ENCODE measurements at regions not wholly inside any gene's neighbourhood (a gene's known extent, or its start where the extent isn't known, plus 50 kb on each side); places are given as distances from the start of the nearest gene placed in this dataset.

GRCh38 chr6:137791281-137792159, 75.5 kb upstream of the TNFAIP3 start:
- POLR2A ChIA-PET = interaction anchor here (0.6 kb wide), 1 partner anchor 44 kb away, joined by 3 read pairs; no protein-coding TSS in a partner anchor
- no peak overlapping the region for H3K27ac ChIP-seq (ENCODE audit: insufficient read depth in 1 of 2, low read depth in 1 of 2, low read length in 2 of 2, poor library complexity in 1 of 2, severe bottlenecking in 2 of 2)
- no peaks in the 10 kb centered on the region for H3K36me3 ChIP-seq (ENCODE audit: control insufficient read depth in 4 of 4, insufficient read depth in 4 of 4, low read length in 3 of 4)
- H3K9me3 ChIP-seq (ENCODE audit: control extremely low read depth in 1 of 5, control insufficient read depth in 4 of 5, insufficient read depth in 2 of 5, low read depth in 1 of 5, low read length in 4 of 5) = no peaks in the 10 kb centered on the region
- H3K4me3 ChIP-seq (ENCODE audit: control insufficient read depth in 1 of 7, extremely low read depth in 1 of 7, insufficient read depth in 4 of 7, low read depth in 2 of 7, low read length in 6 of 7) = no peak overlapping the region
- peaks cover 3 to 49% (median 38%) of the 10 kb centered on the region in 4 experiments for H3K4me1 ChIP-seq (ENCODE audit: control extremely low read depth in 1 of 4, control insufficient read depth in 4 of 4, insufficient read depth in 4 of 4, low read length in 3 of 4)
- 97% methylated on average over 5 of the region's 6 CpGs for WGBS (ENCODE audit: insufficient coverage)
- CTCF ChIA-PET = interaction anchor here (1.2 to 2.6 kb wide), 7 partner anchors 9 to 149 kb away, joined by 3 to 8 read pairs (median 4); partner anchors contain the start of gene TNFAIP3
- no peak for DNase-seq
- H3K27me3 ChIP-seq (replicated peaks in 2 of 5; ENCODE audit: control insufficient read depth in 4 of 5, insufficient read depth in 5 of 5, low read length in 4 of 5) = no peaks in the 10 kb centered on the region

- CTCF ChIA-PET = interaction anchor here (1.2 to 2.3 kb wide), 2 partner anchors 10 to 80 kb away, joined by 3 to 5 read pairs; no protein-coding TSS in a partner anchor
- Histone ChIP-seq H3K4me3 (ENCODE audit: control insufficient read depth in 1 of 7, extremely low read depth in 1 of 7, insufficient read depth in 4 of 7, low read depth in 2 of 7, low read length in 6 of 7) (no peak overlapping the region), H3K36me3 (ENCODE audit: control insufficient read depth in 4 of 4, insufficient read depth in 4 of 4, low read length in 3 of 4) (no peaks in the 10 kb centered on the region), H3K4me1 (ENCODE audit: control extremely low read depth in 1 of 4, control insufficient read depth in 4 of 4, insufficient read depth in 4 of 4, low read length in 3 of 4) (peaks cover 3 to 49% (median 38%) of the 10 kb centered on the region in 4 experiments), H3K27ac (ENCODE audit: insufficient read depth in 1 of 2, low read depth in 1 of 2, low read length in 2 of 2, poor library complexity in 1 of 2, severe bottlenecking in 2 of 2) (no peak overlapping the region), H3K27me3 (replicated peaks in 2 of 5; ENCODE audit: control insufficient read depth in 4 of 5, insufficient read depth in 5 of 5, low read length in 4 of 5) (no peaks in the 10 kb centered on the region), H3K9me3 (ENCODE audit: control extremely low read depth in 1 of 5, control insufficient read depth in 4 of 5, insufficient read depth in 2 of 5, low read depth in 1 of 5, low read length in 4 of 5) (no peaks in the 10 kb centered on the region)
- POLR2A ChIA-PET = no interaction called here
- DNase-seq = peak in 2 of 3 donors; percentile 76
- WGBS (ENCODE audit: insufficient coverage) = no CpG with 5 or more reads among the region's 6 CpGs
Measured at GRCh38 chr6:137792160-137793033, 74.7 kb upstream of the TNFAIP3 start.

GRCh38 chr6:137793805-137794515, 73.1 kb upstream of the TNFAIP3 start:
- Histone ChIP-seq H3K27ac (ENCODE audit: insufficient read depth in 1 of 2, low read depth in 1 of 2, low read length in 2 of 2, poor library complexity in 1 of 2, severe bottlenecking in 2 of 2) (no peak overlapping the region), H3K9me3 (ENCODE audit: control extremely low read depth in 1 of 5, control insufficient read depth in 4 of 5, insufficient read depth in 2 of 5, low read depth in 1 of 5, low read length in 4 of 5) (no peaks in the 10 kb centered on the region), H3K27me3 (replicated peaks in 2 of 5; ENCODE audit: control insufficient read depth in 4 of 5, insufficient read depth in 5 of 5, low read length in 4 of 5) (no peaks in the 10 kb centered on the region), H3K4me1 (ENCODE audit: control extremely low read depth in 1 of 4, control insufficient read depth in 4 of 4, insufficient read depth in 4 of 4, low read length in 3 of 4) (peaks cover 3 to 47% (median 33%) of the 10 kb centered on the region in 4 experiments), H3K4me3 (ENCODE audit: control insufficient read depth in 1 of 7, extremely low read depth in 1 of 7, insufficient read depth in 4 of 7, low read depth in 2 of 7, low read length in 6 of 7) (no peak overlapping the region), H3K36me3 (ENCODE audit: control insufficient read depth in 4 of 4, insufficient read depth in 4 of 4, low read length in 3 of 4) (no peaks in the 10 kb centered on the region)
- ChIA-PET CTCF (interaction anchor here (0.7 to 1.7 kb wide), 4 partner anchors 10 to 151 kb away, joined by 3 to 4 read pairs (median 4); partner anchors contain the start of gene TNFAIP3), POLR2A (no interaction called here)
- WGBS (ENCODE audit: insufficient coverage) = 96% methylated on average over 8 of the region's 8 CpGs
- DNase-seq = no peak

- peak overlapping the region in 1 of 2 experiments; percentile 40 for H3K27ac ChIP-seq (ENCODE audit: insufficient read depth in 1 of 2, low read depth in 1 of 2, low read length in 2 of 2, poor library complexity in 1 of 2, severe bottlenecking in 2 of 2)
- H3K9me3 ChIP-seq (ENCODE audit: control extremely low read depth in 1 of 5, control insufficient read depth in 4 of 5, insufficient read depth in 2 of 5, low read depth in 1 of 5, low read length in 4 of 5) = no peaks in the 10 kb centered on the region
- H3K36me3 ChIP-seq (ENCODE audit: control insufficient read depth in 4 of 4, insufficient read depth in 4 of 4, low read length in 3 of 4) = no peaks in the 10 kb centered on the region
- peak in 1 of 3 donors; percentile 34 for DNase-seq
- no peak overlapping the region for H3K4me3 ChIP-seq (ENCODE audit: control insufficient read depth in 1 of 7, extremely low read depth in 1 of 7, insufficient read depth in 4 of 7, low read depth in 2 of 7, low read length in 6 of 7)
- no peaks in the 10 kb centered on the region for H3K27me3 ChIP-seq (replicated peaks in 2 of 5; ENCODE audit: control insufficient read depth in 4 of 5, insufficient read depth in 5 of 5, low read length in 4 of 5)
- H3K4me1 ChIP-seq (ENCODE audit: control extremely low read depth in 1 of 4, control insufficient read depth in 4 of 4, insufficient read depth in 4 of 4, low read length in 3 of 4) = peaks cover 3 to 47% (median 33%) of the 10 kb centered on the region in 4 experiments
- ChIA-PET CTCF (interaction anchor here (0.7 to 1.7 kb wide), 5 partner anchors 9 to 150 kb away, joined by 3 to 4 read pairs (median 3); partner anchors contain the start of gene TNFAIP3), POLR2A (no interaction called here)
- 85% methylated on average over 3 of the region's 4 CpGs for WGBS (ENCODE audit: insufficient coverage)
Measured at GRCh38 chr6:137794516-137795201, 72.4 kb upstream of the TNFAIP3 start.

GRCh38 chr6:137795501-137795900, 71.6 kb upstream of the TNFAIP3 start:
- CTCF ChIA-PET = interaction anchor here (0.8 to 1.7 kb wide), 2 partner anchors 46 to 79 kb away, joined by 3 to 4 read pairs; no protein-coding TSS in a partner anchor
- Histone ChIP-seq H3K4me1 (ENCODE audit: control extremely low read depth in 1 of 4, control insufficient read depth in 4 of 4, insufficient read depth in 4 of 4, low read length in 3 of 4) (peaks cover 3 to 39% (median 27%) of the 10 kb centered on the region in 4 experiments), H3K9me3 (ENCODE audit: control extremely low read depth in 1 of 5, control insufficient read depth in 4 of 5, insufficient read depth in 2 of 5, low read depth in 1 of 5, low read length in 4 of 5) (no peaks in the 10 kb centered on the region), H3K27ac (ENCODE audit: insufficient read depth in 1 of 2, low read depth in 1 of 2, low read length in 2 of 2, poor library complexity in 1 of 2, severe bottlenecking in 2 of 2) (no peak overlapping the region), H3K4me3 (ENCODE audit: control insufficient read depth in 1 of 7, extremely low read depth in 1 of 7, insufficient read depth in 4 of 7, low read depth in 2 of 7, low read length in 6 of 7) (no peak overlapping the region), H3K36me3 (ENCODE audit: control insufficient read depth in 4 of 4, insufficient read depth in 4 of 4, low read length in 3 of 4) (no peaks in the 10 kb centered on the region), H3K27me3 (replicated peaks in 2 of 5; ENCODE audit: control insufficient read depth in 4 of 5, insufficient read depth in 5 of 5, low read length in 4 of 5) (no peaks in the 10 kb centered on the region)
- DNase-seq = no peak
- POLR2A ChIA-PET = no interaction called here
- no CpG with 5 or more reads among the region's 3 CpGs for WGBS (ENCODE audit: insufficient coverage)

GRCh38 chr6:137798261-137798660, 68.8 kb upstream of the TNFAIP3 start:
- ChIA-PET POLR2A (interaction anchor here (0.6 kb wide), 1 partner anchor 13 kb away, joined by 3 read pairs; no protein-coding TSS in a partner anchor), CTCF (interaction anchor here (0.8 to 4.0 kb wide), 12 partner anchors 9 to 147 kb away, joined by 3 to 26 read pairs (median 5); no protein-coding TSS in a partner anchor)
- 88% methylated on average over 1 of the region's 3 CpGs for WGBS (ENCODE audit: insufficient coverage)
- H3K4me1 ChIP-seq (ENCODE audit: control extremely low read depth in 1 of 4, control insufficient read depth in 4 of 4, insufficient read depth in 4 of 4, low read length in 3 of 4) = peaks cover 0 to 26% (median 15%) of the 10 kb centered on the region in 4 experiments
- H3K27ac ChIP-seq (ENCODE audit: insufficient read depth in 1 of 2, low read depth in 1 of 2, low read length in 2 of 2, poor library complexity in 1 of 2, severe bottlenecking in 2 of 2) = no peak overlapping the region
- H3K27me3 ChIP-seq (replicated peaks in 2 of 5; ENCODE audit: control insufficient read depth in 4 of 5, insufficient read depth in 5 of 5, low read length in 4 of 5) = no peaks in the 10 kb centered on the region
- no peak overlapping the region for H3K4me3 ChIP-seq (ENCODE audit: control insufficient read depth in 1 of 7, extremely low read depth in 1 of 7, insufficient read depth in 4 of 7, low read depth in 2 of 7, low read length in 6 of 7)
- no peaks in the 10 kb centered on the region for H3K36me3 ChIP-seq (ENCODE audit: control insufficient read depth in 4 of 4, insufficient read depth in 4 of 4, low read length in 3 of 4)
- H3K9me3 ChIP-seq (ENCODE audit: control extremely low read depth in 1 of 5, control insufficient read depth in 4 of 5, insufficient read depth in 2 of 5, low read depth in 1 of 5, low read length in 4 of 5) = no peaks in the 10 kb centered on the region
- no peak for DNase-seq

Data from common myeloid progenitor, CD34-positive (primary cell).